CD4-positive, alpha-beta memory T cell (primary cell): ENCODE measurements at regions not wholly inside any gene's neighbourhood (a gene's known extent, or its start where the extent isn't known, plus 50 kb on each side); places are given as distances from the start of the nearest gene placed in this dataset.
"Not testable (repeated sequence)": the region's sequence is repeated elsewhere in the genome, so short reads cannot be mapped to it uniquely, and the experiment has no call there.

Experiments used
- CTCF ChIA-PET: fragments of 350-600 bp; sonication (Branson Sonifier 250); formaldehyde crosslinking; loops from one replicate; lab custom pipeline; 2021; ENCODE audit warnings: inconsistent platforms; ENCODE audit not compliant: partially characterized antibody; lab: Charles Lee
- POLR2A ChIA-PET: fragments of 350-600 bp; sonication (Branson Sonifier 250); formaldehyde crosslinking; loops from one replicate; lab custom pipeline; 2021; ENCODE audit not compliant: partially characterized antibody; lab: Charles Lee
- DNase-seq, 5 donors: peaks; one replicate each; pipeline versions ENCODE4 v3.0.0 to v3.0.0-alpha.2; 2020 to 2022; ENCODE audit warnings: mixed read lengths in 1 of 5
- H3K27ac ChIP-seq: one replicate; pipeline ENCODE4 v1.7.0; 2013; ENCODE audit warnings: low read depth, low read length
- H3K27me3 ChIP-seq: 2 replicates; pipeline ENCODE4 v1.7.0; 2013; ENCODE audit warnings: mild to moderate bottlenecking, low read length, moderate library complexity; ENCODE audit not compliant: insufficient read depth
- H3K36me3 ChIP-seq: 2 replicates; pipeline ENCODE4 v1.7.0; 2013; ENCODE audit warnings: mild to moderate bottlenecking, low read length, moderate library complexity; ENCODE audit not compliant: insufficient read depth
- H3K4me1 ChIP-seq: 2 replicates; pipeline ENCODE4 v1.7.0; 2013; ENCODE audit warnings: mild to moderate bottlenecking, low read length, moderate library complexity; ENCODE audit not compliant: insufficient read depth
- H3K4me3 ChIP-seq, 2 donors: one replicate each; pipeline ENCODE4 v1.7.0; 2013; ENCODE audit warnings: low read length in 2 of 2, mild to moderate bottlenecking in 1 of 2
- H3K9me3 ChIP-seq, 2 donors: one replicate each; pipeline ENCODE4 v1.7.0; 2013; ENCODE audit warnings: low read length in 2 of 2, control low read depth in 1 of 2; ENCODE audit not compliant: control insufficient read depth in 1 of 2
- H3K27ac Mint-ChIP-seq, 7 donors: one replicate each; pipeline ENCODE4 v1.8.0; 2020 to 2021; ENCODE audit warnings: mixed read lengths in 7 of 7, mild to moderate bottlenecking in 6 of 7, inconsistent platforms in 3 of 7, moderate library complexity in 3 of 7
- H3K27me3 Mint-ChIP-seq, 2 donors: one replicate each; pipeline ENCODE4 v1.8.0; 2020 to 2021; ENCODE audit warnings: mixed read lengths in 2 of 2
- H3K36me3 Mint-ChIP-seq, 2 donors: one replicate each; pipeline ENCODE4 v1.8.0; 2020 to 2021; ENCODE audit warnings: mixed read lengths in 2 of 2, inconsistent platforms in 1 of 2, mild to moderate bottlenecking in 1 of 2
- H3K4me1 Mint-ChIP-seq, 4 donors: one replicate each; pipeline ENCODE4 v1.8.0; 2020 to 2021; ENCODE audit warnings: mixed read lengths in 4 of 4, mild to moderate bottlenecking in 1 of 4
- H3K4me3 Mint-ChIP-seq, 8 donors: one replicate each; pipeline ENCODE4 v1.8.0; 2020 to 2021; ENCODE audit warnings: mixed read lengths in 8 of 8, mild to moderate bottlenecking in 7 of 8, moderate library complexity in 6 of 8, inconsistent platforms in 3 of 8
- H3K9me3 Mint-ChIP-seq, 8 donors: one replicate each; pipeline ENCODE4 v1.8.0; 2020 to 2021; ENCODE audit warnings: mixed read lengths in 8 of 8, mild to moderate bottlenecking in 5 of 8, inconsistent platforms in 3 of 8, moderate library complexity in 1 of 8
- intact Hi-C: fragments of 100-400 bp; cut with micrococcal nuclease; formaldehyde crosslinking; loops from one replicate; pipeline ENCODE4 v1.15.1; 2023

- H3K27ac ChIP-seq, H3K36me3 Mint-ChIP-seq, intact Hi-C loops, H3K4me3 ChIP-seq, H3K27me3 Mint-ChIP-seq, H3K4me1 Mint-ChIP-seq, H3K9me3 ChIP-seq, H3K9me3 Mint-ChIP-seq, H3K27ac Mint-ChIP-seq, POLR2A ChIA-PET, H3K27me3 ChIP-seq, H3K36me3 ChIP-seq, CTCF ChIA-PET, H3K4me1 ChIP-seq, H3K4me3 Mint-ChIP-seq, DNase-seq: not testable (repeated sequence)
Measured at GRCh38 chr2:111545723-111546431, 338.1 kb downstream of the ANAPC1 start.

- H3K27ac ChIP-seq, intact Hi-C loops, H3K4me3 ChIP-seq, H3K36me3 ChIP-seq, H3K27me3 Mint-ChIP-seq, CTCF ChIA-PET, H3K36me3 Mint-ChIP-seq, POLR2A ChIA-PET, H3K4me1 ChIP-seq, DNase-seq, H3K9me3 ChIP-seq, H3K4me1 Mint-ChIP-seq, H3K9me3 Mint-ChIP-seq, H3K27me3 ChIP-seq, H3K27ac Mint-ChIP-seq: not testable (repeated sequence)
- H3K4me3 Mint-ChIP-seq, result peak overlapping the region in 2 of 8 donors; percentile 49 to 63
Measured at GRCh38 chr2:111546578-111546977, 337.4 kb downstream of the ANAPC1 start.

- H3K4me3 Mint-ChIP-seq, H3K36me3 Mint-ChIP-seq, POLR2A ChIA-PET, H3K27me3 ChIP-seq, H3K27me3 Mint-ChIP-seq, H3K4me1 ChIP-seq, H3K4me3 ChIP-seq, H3K27ac ChIP-seq, H3K27ac Mint-ChIP-seq, H3K4me1 Mint-ChIP-seq, H3K36me3 ChIP-seq, intact Hi-C loops, H3K9me3 Mint-ChIP-seq, H3K9me3 ChIP-seq, CTCF ChIA-PET, DNase-seq: not testable (repeated sequence)
Measured at GRCh38 chr2:111549174-111549573, 334.8 kb downstream of the ANAPC1 start.

GRCh38 chr2:111551428-111551827, 332.6 kb downstream of the ANAPC1 start:
- CTCF ChIA-PET, H3K27me3 ChIP-seq, H3K9me3 Mint-ChIP-seq, H3K9me3 ChIP-seq, H3K4me1 Mint-ChIP-seq, H3K4me3 ChIP-seq, H3K36me3 ChIP-seq, H3K4me3 Mint-ChIP-seq, POLR2A ChIA-PET, DNase-seq, H3K27ac ChIP-seq, intact Hi-C loops, H3K27me3 Mint-ChIP-seq, H3K4me1 ChIP-seq, H3K36me3 Mint-ChIP-seq: not testable (repeated sequence)
- peak overlapping the region in 1 of 7 donors; percentile 29 for H3K27ac Mint-ChIP-seq

GRCh38 chr2:111552625-111553024, 331.4 kb downstream of the ANAPC1 start:
- H3K27ac ChIP-seq, DNase-seq, H3K27me3 Mint-ChIP-seq, H3K9me3 ChIP-seq, H3K36me3 ChIP-seq, H3K27ac Mint-ChIP-seq, CTCF ChIA-PET, H3K9me3 Mint-ChIP-seq, intact Hi-C loops, H3K4me1 ChIP-seq, H3K27me3 ChIP-seq, H3K4me3 ChIP-seq, H3K4me1 Mint-ChIP-seq, H3K4me3 Mint-ChIP-seq, POLR2A ChIA-PET, H3K36me3 Mint-ChIP-seq: not testable (repeated sequence)

- intact Hi-C loops, DNase-seq, H3K36me3 Mint-ChIP-seq, H3K9me3 Mint-ChIP-seq, H3K4me3 ChIP-seq, H3K27me3 ChIP-seq, H3K4me1 Mint-ChIP-seq, H3K4me1 ChIP-seq, H3K4me3 Mint-ChIP-seq, H3K27me3 Mint-ChIP-seq, H3K27ac Mint-ChIP-seq, H3K9me3 ChIP-seq, CTCF ChIA-PET, H3K27ac ChIP-seq, H3K36me3 ChIP-seq, POLR2A ChIA-PET: not testable (repeated sequence)
Measured at GRCh38 chr2:111559301-111559700, 324.7 kb downstream of the ANAPC1 start.

- H3K27ac ChIP-seq, H3K4me3 ChIP-seq, H3K27me3 ChIP-seq, CTCF ChIA-PET, POLR2A ChIA-PET, H3K9me3 ChIP-seq, H3K36me3 ChIP-seq, H3K4me3 Mint-ChIP-seq, H3K4me1 Mint-ChIP-seq, H3K9me3 Mint-ChIP-seq, H3K4me1 ChIP-seq, H3K36me3 Mint-ChIP-seq, intact Hi-C loops, DNase-seq, H3K27me3 Mint-ChIP-seq: not testable (repeated sequence)
- peak overlapping the region in 1 of 7 donors; percentile 63 for H3K27ac Mint-ChIP-seq
Measured at GRCh38 chr2:111559814-111560213, 324.2 kb downstream of the ANAPC1 start.

GRCh38 chr2:111566068-111566467, 317.9 kb downstream of the ANAPC1 start:
- H3K36me3 ChIP-seq, H3K27me3 Mint-ChIP-seq, H3K4me1 ChIP-seq, H3K27ac ChIP-seq, H3K4me3 Mint-ChIP-seq, intact Hi-C loops, CTCF ChIA-PET, H3K36me3 Mint-ChIP-seq, H3K4me1 Mint-ChIP-seq, H3K9me3 Mint-ChIP-seq, H3K4me3 ChIP-seq, POLR2A ChIA-PET, H3K27me3 ChIP-seq, DNase-seq, H3K9me3 ChIP-seq, H3K27ac Mint-ChIP-seq: not testable (repeated sequence)
